Thoracic aorta (tissue), 2 donors: ENCODE measurements at regions not wholly inside any gene's neighbourhood (a gene's known extent, or its start where the extent isn't known, plus 50 kb on each side); places are given as distances from the start of the nearest gene placed in this dataset.
A peak's percentile ranks its signal among the peaks of the same experiment; 100 is the strongest.

Experiments used
- ATAC-seq: fragments of 150-250 bp; one replicate; pipeline ENCODE4 v1.8.0; 2017; ENCODE audit warnings: low read depth; ENCODE audit not compliant: insufficient number of reproducible peaks, low FRiP score
- DNase-seq: peaks from one replicate; pipeline ENCODE4 v3.0.0-alpha.2; 2020; ENCODE audit warnings: low spot score
- H3K27ac ChIP-seq, 2 donors: fragments of 200-600 bp; sonication (generic); 1 replicate in 1 of 2; 2 replicates in 1 of 2; pipeline ENCODE4 v1.5.1; 2016; ENCODE audit warnings: mild to moderate bottlenecking in 2 of 2, moderate library complexity in 2 of 2
- H3K27me3 ChIP-seq: fragments of 200-600 bp; sonication (generic); replicated peaks from 2 replicates; pipeline ENCODE4 v1.6.0; 2016; ENCODE audit warnings: mild to moderate bottlenecking; ENCODE audit not compliant: insufficient read depth
- H3K36me3 ChIP-seq: fragments of 200-600 bp; sonication (generic); one replicate; pipeline ENCODE4 v1.5.1; 2016
- H3K4me1 ChIP-seq, 2 donors: fragments of 200-600 bp; sonication (generic); 1 replicate in 1 of 2; 2 replicates in 1 of 2; pipeline versions ENCODE4 v1.5.1 to v1.6.0; 2016; ENCODE audit warnings: low read depth in 2 of 2, mild to moderate bottlenecking in 1 of 2; ENCODE audit not compliant: control insufficient read depth in 1 of 2
- H3K4me3 ChIP-seq: fragments of 200-600 bp; sonication (generic); 2 replicates; pipeline ENCODE4 v1.5.1; 2016; ENCODE audit warnings: mild to moderate bottlenecking
- H3K9me3 ChIP-seq: fragments of 200-600 bp; sonication (generic); 2 replicates; pipeline ENCODE4 v1.5.1; 2016
- CTCF ChIP-seq: fragments of 200-600 bp; sonication (generic); IDR thresholded peaks from one replicate; pipeline ENCODE4 v1.5.1; 2019; ENCODE audit warnings: antibody characterized with exemption

- no peaks in the 10 kb centered on the region for H3K36me3 ChIP-seq
- no peak overlapping the region for H3K27ac ChIP-seq
- TF ChIP-seq CTCF, result no peak
Measured at GRCh38 chr3:102078401-102078800, 229.1 kb downstream of the NFKBIZ start.

GRCh38 chr3:102078854-102079808, 229.8 kb downstream of the NFKBIZ start:
- no peak overlapping the region for H3K4me3 ChIP-seq
- no peaks in the 10 kb centered on the region for H3K27me3 ChIP-seq
- peaks cover 7 to 24% of the 10 kb centered on the region in 2 donors for H3K4me1 ChIP-seq
- H3K9me3 ChIP-seq, result no peaks in the 10 kb centered on the region
- no peak for TF ChIP-seq CTCF
- H3K27ac ChIP-seq, result peak overlapping the region in 1 of 2 donors; percentile 11
- DNase-seq, result no peak
- no peak for ATAC-seq
- no peaks in the 10 kb centered on the region for H3K36me3 ChIP-seq

More at GRCh38 chr3:102078401-102078800, 229.1 kb downstream of the NFKBIZ start:
- Histone ChIP-seq H3K4me1 (peaks cover 7 to 23% of the 10 kb centered on the region in 2 donors), H3K4me3 (no peak overlapping the region), H3K27me3 (no peaks in the 10 kb centered on the region), H3K9me3 (no peaks in the 10 kb centered on the region)
- ATAC-seq (no peak), DNase-seq (no peak)

GRCh38 chr3:102079809-102080197, 230.5 kb downstream of the NFKBIZ start:
- Histone ChIP-seq H3K36me3 (no peaks in the 10 kb centered on the region), H3K4me1 (peaks cover 11 to 29% of the 10 kb centered on the region in 2 donors), H3K9me3 (no peaks in the 10 kb centered on the region), H3K4me3 (no peak overlapping the region), H3K27me3 (no peaks in the 10 kb centered on the region), H3K27ac (peak overlapping the region in 1 of 2 donors; percentile 11)
- DNase-seq, result no peak
- no peak for TF ChIP-seq CTCF
- no peak for ATAC-seq

- Histone ChIP-seq H3K27me3 (no peaks in the 10 kb centered on the region), H3K4me3 (no peak overlapping the region), H3K36me3 (no peaks in the 10 kb centered on the region), H3K4me1 (peaks cover 11 to 29% of the 10 kb centered on the region in 2 donors), H3K9me3 (no peaks in the 10 kb centered on the region), H3K27ac (no peak overlapping the region)
- ATAC-seq, result no peak
- no peak for DNase-seq
- no peak for TF ChIP-seq CTCF
Measured at GRCh38 chr3:102081572-102082289, 232.4 kb downstream of the NFKBIZ start.

GRCh38 chr3:102083473-102083872, 234.2 kb downstream of the NFKBIZ start:
- no peak overlapping the region for H3K27ac ChIP-seq
- H3K4me1 ChIP-seq, result peaks cover 11 to 22% of the 10 kb centered on the region in 2 donors
- no peaks in the 10 kb centered on the region for H3K27me3 ChIP-seq
- no peaks in the 10 kb centered on the region for H3K9me3 ChIP-seq
- no peak for ATAC-seq
- no peak for TF ChIP-seq CTCF
- DNase-seq, result no peak
- H3K36me3 ChIP-seq, result no peaks in the 10 kb centered on the region
- no peak overlapping the region for H3K4me3 ChIP-seq
